ENCODE measurements at regions not wholly inside any gene's neighbourhood (a gene's known extent, or its start where the extent isn't known, plus 50 kb on each side); places are given as distances from the start of the nearest gene placed in this dataset.
A peak's percentile ranks its signal among the peaks of the same experiment; 100 is the strongest.

DNA sequence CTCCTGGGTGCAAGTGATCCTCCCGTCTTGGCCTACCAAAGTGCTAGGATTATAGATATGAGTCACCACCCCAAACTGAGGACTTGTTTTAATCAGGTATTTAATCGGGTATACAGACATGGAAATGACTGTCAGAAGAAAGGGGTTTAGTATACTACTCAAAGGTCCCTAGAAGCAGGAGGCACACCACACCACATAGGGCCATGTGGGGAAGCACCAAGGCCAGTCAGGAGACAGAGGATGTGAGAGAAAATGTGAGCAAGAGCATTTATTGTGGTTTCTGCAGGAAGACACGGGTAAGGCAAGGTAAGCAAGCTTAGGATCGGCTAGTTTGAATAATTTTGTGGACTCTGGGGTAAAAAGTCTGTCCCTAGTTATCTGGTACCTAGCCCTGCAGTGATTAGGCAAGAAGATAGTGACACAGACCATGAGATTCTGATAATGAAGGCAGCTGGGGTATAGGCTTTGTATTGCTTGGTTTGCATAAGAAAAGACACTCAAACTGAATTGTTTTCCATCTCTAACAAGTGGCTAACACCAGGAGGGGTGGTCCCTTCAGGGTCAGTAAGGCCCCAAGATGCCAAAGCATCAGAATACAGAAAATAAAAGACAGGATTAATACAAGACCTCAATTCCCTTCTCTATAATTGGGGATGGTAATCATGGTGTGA is 408.8 kb upstream of the F9 start:
- peak; percentile 8 for DNase-seq (ENCODE audit: low spot score)

DNA sequence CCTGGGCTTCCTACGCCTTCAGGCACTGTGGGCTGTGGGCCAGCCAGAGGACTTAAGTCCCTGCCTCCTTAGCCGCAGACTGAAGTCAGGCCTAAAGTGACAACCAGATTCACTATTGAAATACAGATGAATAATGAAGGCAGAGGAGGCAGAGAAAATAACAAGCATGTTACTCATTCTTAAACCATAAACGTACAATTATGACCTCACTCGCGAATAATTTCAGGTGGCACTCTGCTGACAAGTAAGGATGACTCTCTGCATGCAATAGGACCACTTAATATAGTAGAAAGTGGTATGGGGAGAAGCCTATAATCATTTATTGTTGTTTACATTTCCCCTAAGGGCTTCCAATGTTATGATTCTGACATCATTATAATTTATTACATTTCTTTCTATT is 409.2 kb upstream of the FGF13 start:
- DNase-seq (ENCODE audit: low spot score): no peak

DNA sequence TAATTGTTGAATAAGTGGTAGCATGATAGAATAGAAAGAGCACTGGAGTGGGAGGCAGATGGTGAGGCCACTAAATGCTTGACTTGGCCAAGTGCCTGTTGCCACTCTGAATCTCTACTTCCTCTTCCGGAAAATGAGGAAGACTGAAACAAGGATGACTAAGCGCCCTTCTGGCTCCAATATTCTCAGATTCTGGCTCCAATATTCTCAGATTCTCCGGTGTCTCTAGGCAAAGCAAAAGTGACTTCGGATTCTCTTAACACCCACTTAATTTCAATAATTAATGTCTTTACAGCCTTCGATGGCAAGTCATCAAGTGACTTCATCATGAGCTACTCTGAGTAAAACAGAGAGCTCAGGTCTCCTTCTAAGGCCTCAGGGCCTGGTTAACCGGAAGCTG is 402.2 kb upstream of the FGF13 start:
- no peak for DNase-seq (ENCODE audit: low spot score)

DNA sequence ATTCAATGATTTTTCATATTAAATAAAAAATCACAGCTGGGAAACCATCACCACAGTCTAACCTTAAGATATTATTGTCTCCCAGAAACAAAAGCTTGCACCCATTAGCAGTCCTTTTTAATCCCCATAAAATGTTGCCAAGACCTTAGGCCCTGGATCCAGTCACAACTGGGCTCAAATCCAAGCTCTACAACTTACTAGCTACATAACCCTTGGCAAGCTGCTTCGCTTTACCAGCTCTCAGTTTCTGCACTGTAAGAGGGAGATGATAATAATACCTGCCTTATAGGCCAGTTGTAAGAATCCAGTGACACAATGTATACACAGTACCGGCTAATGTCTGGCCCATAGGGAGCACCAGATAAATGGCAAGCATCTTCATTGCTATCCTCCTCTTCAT is 400.9 kb upstream of the FGF13 start:
- DNase-seq (ENCODE audit: low spot score): no peak

DNA sequence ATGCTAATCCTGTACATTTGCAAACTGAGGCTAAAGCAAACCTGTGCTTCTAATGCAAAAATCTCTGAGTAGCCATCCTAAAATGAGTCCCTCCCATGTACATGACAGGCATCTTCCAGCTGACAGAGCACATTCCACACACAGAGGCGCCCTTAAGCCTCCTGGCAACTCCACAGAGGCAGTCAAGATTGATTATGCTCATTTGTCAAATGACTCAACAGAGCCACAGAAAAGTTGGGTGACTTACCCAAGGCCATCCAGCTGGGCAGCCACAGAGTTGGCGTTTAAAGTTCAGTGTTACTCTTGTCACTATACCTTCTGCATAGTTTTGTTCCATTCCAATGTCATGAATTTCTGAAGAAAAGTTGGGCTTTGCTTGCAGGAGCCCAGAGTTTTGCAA is 394.6 kb upstream of the FGF13 start:
- no peak for DNase-seq (ENCODE audit: low spot score)

DNA sequence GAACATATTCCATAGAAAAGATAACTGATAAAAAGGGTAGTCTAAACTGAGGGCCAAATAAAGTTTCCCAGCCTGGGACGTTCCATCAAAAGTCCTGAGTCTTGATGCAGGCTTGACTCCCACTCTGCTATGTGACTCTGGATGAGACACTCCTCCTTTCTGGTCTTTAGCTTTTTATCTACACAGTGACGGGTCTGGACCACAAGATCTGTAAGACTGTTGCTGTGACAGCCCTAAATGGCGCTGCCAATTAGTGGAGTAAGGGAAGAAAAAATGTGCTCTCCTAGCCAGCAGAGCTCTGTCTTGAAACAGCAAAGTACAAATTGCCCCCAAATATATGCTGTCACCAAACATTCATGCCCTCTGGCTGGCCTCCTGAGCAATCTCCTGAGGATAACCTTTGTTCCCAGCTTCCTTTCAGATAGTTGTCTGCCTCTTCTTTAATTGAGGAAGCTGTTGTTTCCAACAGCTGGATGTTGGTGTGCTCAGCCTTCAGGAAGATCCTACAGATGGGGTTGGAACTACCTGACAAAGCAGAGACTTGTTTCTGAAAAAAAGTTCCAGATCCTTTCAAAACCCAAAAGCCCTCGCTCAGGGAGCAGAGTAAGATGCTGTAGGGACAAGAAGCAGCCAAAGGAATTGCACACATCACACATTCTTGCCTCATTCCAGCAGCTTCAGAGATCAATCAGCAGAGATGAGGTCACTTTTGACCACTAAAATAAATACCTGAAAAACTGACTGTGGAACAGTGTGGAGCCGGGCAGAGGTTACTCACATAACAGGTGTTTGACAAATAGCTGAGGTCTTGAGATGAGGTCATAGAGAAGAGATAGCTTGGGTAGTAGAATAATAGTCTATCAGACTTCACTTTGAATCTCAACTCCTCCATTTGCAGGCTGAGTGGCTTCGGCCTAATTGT is 383.4 kb upstream of the FGF13 start:
- DNase-seq (ENCODE audit: low spot score): no peak

DNA sequence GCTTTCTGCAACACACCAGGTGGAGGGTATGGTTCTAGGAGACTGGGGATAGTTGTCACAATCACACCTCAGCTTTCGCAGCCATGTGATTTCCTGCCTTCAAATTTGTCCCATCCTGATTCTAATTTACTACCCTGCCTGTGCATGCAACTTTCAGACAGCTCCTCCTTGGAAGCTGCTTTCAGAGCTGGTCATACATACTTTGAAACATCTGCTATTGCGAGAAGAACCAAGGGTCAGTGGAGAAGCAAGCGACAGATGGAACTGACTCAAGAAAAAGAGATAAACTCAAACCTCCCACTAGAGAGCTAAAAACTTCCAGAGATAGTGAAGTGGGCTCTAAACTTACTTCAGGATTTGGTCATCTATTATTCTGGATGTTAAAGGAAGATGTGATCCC is 381.7 kb upstream of the FGF13 start:
- no peak for DNase-seq (ENCODE audit: low spot score)

DNA sequence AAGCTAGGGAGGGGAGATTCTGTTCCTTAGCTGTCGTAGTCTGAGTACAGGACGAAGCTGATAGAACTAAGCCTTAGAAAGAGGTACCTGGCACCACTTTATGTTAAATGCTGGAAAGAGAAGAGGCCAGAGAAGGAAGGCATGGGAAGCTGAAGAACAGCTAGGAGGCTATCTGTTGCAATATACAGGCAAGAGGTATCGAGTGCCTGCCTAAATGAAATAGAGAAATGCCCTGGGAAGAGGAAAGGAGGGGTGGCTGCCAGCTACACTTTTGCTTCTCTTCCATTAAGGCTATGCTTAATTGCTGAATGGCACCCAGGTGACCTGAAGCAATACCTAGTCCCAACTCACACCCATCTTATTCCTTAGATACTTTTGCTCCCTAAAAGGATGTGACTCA is 380.4 kb upstream of the FGF13 start:
- no peak for DNase-seq (ENCODE audit: low spot score)

DNA sequence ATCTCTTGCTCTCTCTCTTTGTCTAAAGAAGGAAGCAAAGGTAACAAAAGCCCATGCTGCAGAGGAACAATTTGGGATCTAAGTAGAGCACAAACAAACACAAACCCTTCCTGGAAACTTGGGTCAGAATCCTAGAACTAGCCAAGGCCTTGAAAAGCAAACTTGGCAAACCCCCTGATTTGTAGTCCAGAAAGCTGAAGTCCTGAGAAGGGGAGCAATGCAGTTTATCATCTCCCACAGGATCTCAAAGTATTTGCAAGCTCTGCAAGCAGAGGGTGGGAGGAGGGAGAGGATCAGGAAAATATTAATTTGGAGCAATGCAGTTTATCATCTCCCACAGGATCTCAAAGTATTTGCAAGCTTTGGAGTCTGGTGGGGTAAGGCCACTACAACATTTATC is 379.5 kb upstream of the FGF13 start:
- no peak for DNase-seq (ENCODE audit: low spot score)

DNA sequence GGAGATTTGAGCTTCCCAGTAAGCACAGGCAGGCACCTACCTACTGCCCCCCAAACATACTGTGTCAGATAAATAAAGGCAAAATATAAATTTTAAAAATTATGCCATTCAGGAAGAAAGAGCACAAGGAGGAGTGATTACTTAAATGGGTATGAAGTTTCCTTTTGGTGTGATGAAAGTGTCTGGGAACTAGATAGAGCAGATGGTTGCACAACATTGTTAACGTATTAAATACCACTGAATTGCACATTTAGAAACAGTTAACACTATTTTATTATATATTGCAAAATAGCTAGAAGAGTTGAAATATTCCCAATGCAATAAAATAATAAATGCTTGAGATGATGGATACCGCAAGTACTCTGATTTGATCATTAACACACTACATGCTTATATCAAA is 374.7 kb upstream of the FGF13 start:
- no peak for DNase-seq (ENCODE audit: low spot score)

DNA sequence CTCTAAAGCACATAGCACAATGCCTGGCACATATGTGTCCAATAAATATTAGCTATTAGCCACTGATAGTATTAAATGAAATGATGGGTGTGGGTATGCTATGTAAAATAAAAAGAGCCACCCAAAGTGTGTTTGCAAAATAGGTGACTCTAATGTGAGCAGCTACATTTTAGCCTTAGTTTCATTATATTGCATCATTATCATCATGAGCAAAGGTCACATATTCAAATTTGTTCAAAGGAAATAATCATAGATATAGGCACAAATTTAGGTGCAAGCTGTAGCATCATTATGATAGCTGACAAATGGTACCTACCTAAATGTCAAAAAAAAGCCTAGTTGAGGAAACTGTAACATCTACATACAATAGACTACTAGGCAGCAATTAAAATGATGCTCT is 373.9 kb upstream of the FGF13 start:
- no peak for DNase-seq (ENCODE audit: low spot score)

DNA sequence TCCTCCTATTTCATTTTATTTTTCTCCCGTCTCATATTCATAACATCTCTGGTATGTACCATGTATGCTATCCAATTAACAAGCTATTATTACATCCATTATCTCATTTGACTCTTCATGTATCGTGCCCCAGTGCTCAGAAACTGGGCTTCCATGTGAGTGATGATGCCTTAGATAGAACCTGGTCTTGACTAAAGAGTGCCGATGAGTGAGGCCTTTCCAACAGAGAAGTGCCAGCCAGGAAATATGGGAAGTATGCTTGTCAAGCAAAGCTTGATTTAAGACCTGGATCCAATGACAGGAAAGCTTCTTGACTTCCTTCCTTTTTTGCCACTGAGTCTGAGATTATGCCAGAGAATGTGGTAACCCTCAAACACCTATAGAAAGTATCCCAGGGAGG is 371.7 kb upstream of the FGF13 start:
- DNase-seq (ENCODE audit: low spot score): no peak

DNA sequence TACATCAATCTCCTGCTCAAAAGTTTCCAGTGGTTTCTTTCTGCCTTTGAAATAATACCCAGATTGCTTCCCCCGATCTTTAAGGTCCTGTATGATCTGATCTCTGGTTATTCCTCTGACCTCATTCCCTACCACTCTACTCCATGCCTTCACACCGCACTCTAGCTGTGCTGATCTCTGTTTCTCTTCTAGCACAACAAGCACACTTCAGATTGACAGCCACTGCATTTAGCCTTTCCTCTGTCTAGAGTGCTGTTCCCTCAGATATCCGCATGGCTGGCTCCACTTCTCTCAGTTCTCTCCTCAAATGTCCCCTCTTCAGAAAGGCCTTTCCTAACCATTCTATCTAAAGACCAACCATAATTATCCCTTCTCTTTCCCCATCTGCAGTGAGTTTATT is 370.4 kb upstream of the FGF13 start:
- no peak for DNase-seq (ENCODE audit: low spot score)

DNA sequence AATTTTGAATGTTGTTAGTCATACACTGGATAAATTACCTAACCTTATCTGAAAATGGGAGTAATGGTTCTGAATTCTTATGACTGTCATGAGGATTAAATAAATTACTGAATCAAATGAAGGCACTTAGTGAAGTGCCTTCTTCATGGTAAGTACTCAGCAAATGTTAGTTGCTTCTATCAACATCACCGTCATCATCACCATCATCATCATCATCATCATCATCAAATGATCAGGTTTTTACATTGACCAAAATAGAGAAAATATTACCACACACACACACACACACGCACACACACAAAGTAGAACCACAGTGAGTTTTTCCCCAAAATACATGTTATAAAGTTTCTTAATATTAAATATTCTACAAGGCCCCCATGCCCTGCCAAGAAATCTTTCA is 368.3 kb upstream of the FGF13 start:
- no peak for DNase-seq (ENCODE audit: low spot score)

DNA sequence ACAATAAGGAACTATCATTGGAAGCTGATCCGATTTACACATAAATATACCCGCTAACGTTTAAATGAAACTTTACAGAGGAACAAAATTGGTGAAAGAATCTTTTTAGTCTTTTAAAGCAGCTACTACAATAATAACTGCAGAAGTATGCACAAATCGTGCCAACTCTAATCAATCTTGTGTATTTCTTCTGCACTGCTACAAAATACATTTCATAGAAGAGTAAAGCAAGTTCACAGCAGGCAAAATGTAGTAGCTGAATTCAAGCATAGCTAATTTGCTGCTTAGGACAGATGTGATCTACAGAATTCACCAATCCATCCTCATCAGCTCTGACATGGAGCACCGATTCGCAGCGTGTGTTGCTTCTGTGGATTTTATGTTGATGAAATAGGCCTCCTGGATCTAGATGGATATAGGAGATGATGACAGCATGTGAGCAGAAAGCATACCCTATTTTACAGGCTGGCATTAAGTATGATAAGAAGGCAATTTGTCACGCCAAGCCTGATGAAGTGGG is 367.3 kb upstream of the FGF13 start:
- DNase-seq (ENCODE audit: low spot score): no peak

DNA sequence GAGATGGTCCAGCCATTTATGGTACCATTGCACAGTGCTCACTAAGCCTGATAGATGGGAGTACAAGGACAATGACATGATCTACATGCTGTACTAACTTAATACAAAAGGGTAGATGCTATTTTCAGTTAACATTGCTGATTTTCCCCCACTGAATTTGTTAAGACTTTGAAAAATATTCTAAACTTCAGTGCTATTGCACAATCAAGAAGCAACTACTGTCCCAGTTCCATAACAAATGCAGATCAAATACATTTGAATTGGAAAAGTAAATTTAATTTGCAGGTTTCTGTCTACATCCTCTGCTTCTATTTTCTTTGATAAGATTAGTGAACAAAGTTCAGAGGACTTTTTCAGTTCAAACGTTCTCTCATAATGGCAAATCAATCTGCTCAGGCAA is 366.8 kb upstream of the FGF13 start:
- DNase-seq (ENCODE audit: low spot score): no peak

DNA sequence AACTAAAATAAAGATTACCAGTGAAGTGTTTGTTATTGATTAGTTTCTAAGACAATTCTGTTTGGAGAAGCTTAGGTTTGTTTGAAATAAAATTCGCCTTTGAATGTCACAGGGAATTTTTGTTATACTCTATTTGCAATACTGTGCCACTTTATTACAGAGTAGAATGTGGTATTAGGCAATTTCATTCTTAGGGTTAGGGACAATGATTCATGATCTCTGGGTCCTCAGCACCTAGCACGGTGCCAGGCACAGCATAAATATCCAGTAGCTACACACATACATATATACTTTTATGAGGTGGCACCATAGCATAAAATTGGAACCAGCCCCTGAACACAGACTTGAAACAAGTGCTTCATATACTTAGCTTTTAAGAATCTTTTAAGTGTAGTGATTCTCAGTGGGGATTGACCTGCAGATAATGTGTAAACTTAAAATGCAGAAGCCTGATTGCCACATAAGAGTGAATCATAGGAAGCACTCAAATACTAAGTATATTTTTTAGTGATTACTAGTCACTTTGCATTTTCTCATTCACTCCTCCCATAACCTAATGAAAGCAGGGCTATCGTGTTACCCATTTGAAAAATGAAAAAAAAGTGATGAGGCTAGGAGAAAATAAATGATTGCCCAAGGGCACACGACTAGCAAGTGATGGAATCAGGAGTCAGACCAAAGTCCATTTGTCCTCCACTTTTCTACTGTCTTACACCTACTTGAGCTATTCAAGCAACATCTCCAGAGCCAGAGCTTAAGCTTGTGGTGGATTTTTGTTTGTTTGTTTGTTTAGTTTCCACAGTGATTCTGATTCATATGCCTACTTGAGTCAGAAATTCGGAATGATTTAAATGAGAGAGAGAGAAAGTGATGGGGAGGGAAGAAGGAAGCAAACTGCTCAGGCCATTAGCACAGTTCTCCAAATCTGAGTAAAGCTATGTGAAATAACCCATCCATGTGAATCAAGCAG is 366.0 kb upstream of the FGF13 start:
- no peak for DNase-seq (ENCODE audit: low spot score)

DNA sequence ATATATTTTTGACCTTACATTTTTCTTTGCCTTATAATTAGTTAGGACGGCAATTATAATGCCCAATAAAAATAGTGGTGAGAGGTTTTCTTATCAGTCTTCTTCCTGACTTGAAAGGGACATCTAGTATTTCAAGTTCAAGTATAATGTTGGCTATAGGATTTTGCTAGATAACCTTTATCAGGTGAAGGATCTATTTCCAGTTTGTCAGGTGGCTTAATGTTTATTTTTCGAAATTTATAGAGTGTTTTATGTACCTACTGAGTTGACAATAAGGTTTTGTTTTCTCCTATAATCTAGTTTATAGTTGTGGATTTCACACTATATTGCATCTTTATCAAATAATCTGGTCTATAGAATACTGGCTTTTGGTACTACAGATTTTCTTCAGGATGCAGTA is 351.8 kb upstream of the FGF13 start:
- DNase-seq (ENCODE audit: low spot score): no peak

DNA sequence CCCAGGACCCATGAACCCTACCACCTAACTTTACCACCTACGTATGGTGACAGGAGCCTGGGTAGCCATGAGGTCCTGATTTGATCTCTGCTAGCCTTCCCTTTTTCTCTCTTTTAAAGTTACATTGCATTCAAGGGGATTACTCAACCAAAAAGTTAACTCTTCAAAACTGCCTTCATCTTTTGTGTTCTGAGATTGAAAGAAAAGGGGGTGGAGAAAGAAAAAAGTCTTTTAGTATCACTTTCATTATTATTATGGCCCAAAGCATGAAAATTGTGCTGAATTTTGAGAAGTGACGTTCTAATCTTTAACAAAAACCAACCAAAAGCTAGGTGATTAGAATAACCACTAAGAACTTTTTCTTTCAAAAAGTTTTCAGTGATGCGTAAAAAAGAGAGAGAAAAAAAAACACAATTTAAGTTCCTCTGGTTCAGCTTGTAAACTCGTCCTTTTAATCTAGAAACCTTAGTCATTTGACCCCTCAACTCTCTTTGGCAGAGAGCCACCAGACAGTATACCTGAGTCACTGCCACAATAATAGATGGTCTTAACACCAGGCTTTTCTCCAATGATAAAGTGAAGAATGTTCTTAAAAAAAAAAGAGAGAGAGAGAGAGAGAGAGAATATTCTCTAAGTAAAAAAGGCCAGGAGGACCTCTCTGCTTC is 347.4 kb upstream of the FGF13 start:
- no peak for DNase-seq (ENCODE audit: low spot score)

DNA sequence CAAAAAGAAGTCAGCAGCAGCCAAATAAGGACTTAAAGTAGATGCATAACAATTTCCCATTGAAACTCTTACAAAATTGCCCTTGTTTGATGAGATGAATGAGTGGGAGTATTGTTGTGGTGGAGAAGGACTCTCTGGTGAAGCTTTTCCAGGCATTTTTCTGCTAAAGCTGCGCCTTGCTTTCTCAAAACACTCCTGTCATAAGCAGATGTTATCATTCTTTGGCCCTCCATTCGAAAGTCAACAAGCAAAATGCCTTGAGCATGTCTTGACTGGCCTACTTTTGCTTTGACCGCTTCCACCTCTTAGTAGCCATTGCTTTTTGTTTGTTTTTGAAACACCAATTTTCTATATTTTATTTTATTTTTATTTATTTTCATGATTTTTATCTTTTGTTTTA is 340.9 kb upstream of the FGF13 start:
- no peak for DNase-seq (ENCODE audit: low spot score)

DNA sequence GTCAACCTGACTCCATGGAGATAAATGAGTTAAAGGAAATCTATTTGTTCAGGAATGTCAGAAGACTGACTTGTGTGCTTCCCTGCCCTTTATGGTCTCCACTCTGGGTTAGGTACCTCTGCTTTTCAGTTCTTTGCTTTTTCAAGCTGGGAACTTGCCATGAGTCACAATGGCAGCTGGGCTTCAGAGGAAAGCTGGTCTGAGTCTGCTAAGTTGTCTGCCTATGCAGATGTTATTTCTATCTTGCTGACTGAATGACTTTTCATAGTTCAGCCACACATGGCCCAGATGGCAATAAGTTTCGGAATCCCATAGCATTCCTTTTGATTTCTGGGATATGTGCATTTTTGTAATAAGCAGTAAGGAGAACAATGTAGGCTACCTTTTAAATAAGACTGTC is 337.9 kb upstream of the FGF13 start:
- DNase-seq (ENCODE audit: low spot score): no peak

DNA sequence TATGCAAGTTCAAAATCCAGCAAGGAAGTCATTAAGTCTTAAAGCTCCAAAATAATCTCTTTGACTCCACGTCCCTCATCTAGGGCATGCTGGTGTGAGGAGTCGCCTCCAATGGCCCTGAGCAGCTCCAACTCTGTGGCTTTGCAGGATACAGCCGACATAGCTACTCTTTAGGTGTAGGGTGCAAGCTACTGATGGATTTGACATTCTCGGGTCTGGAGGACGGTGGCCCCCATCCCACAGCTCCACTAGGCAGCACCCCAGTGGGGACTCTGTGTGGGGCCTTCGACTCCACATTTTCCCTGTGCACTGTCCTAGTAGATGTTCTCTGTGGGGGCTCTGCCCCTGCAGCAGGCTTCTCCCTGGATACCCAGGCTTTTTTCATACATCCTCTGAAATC is 333.2 kb upstream of the FGF13 start:
- DNase-seq (ENCODE audit: low spot score): no peak

All from iPS-NIHi11 (cell line).